ENCODE measurements at regions not wholly inside any gene's neighbourhood (a gene's known extent, or its start where the extent isn't known, plus 50 kb on each side); places are given as distances from the start of the nearest gene placed in this dataset.

GRCh38 chr9:106324591-106325280, 538.2 kb upstream of the ZNF462 start:
- TF ChIP-seq EZH2 (IDR thresholded peaks at IDR 0.05; ENCODE audit: low read length) (no peak), CTCF (optimal IDR thresholded peaks at IDR 0.05 in 1 of 3, IDR thresholded peaks at IDR 0.05 in 1 of 3, conservative IDR thresholded peaks at IDR 0.05 in 1 of 3; ENCODE audit: extremely low read depth in 1 of 3, insufficient read depth in 2 of 3, low read length in 3 of 3) (no peak)
- Histone ChIP-seq H3K4me1 (ENCODE audit: control insufficient read depth, extremely low read depth, insufficient read depth, low read length) (no peaks in the 10 kb centered on the region), H3K9me3 (ENCODE audit: control insufficient read depth, low read depth, low read length) (no peaks in the 10 kb centered on the region), H3K79me2 (ENCODE audit: control insufficient read depth, insufficient read depth, low read length) (no peaks in the 10 kb centered on the region), H3K4me3 (ENCODE audit: control insufficient read depth in 2 of 3, extremely low read depth in 1 of 3, insufficient read depth in 2 of 3, low read depth in 1 of 3, low read length in 3 of 3) (no peak overlapping the region), H2AFZ (ENCODE audit: control insufficient read depth, low read length) (no peak overlapping the region), H3K9me1 (ENCODE audit: control insufficient read depth, extremely low read depth, insufficient read depth, low read length) (no peaks in the 10 kb centered on the region), H3K27ac (ENCODE audit: control insufficient read depth, insufficient read depth, low read length) (no peak overlapping the region), H3K4me2 (ENCODE audit: control insufficient read depth, extremely low read depth, insufficient read depth, low read depth, low read length) (no peak overlapping the region), H4K20me1 (ENCODE audit: control insufficient read depth, extremely low read depth, insufficient read depth, low read length) (no peaks in the 10 kb centered on the region), H3K36me3 (ENCODE audit: control insufficient read depth in 2 of 2, extremely low read depth in 1 of 2, insufficient read depth in 2 of 2, low read length in 2 of 2) (no peaks in the 10 kb centered on the region), H3K27me3 (ENCODE audit: control insufficient read depth, extremely low read depth, insufficient read depth, low read length) (no peaks in the 10 kb centered on the region), H3K9ac (ENCODE audit: control insufficient read depth, extremely low read depth, insufficient read depth, low read length) (no peak overlapping the region)
- dilution Hi-C loops (cut with MboI; ENCODE audit: extremely low pct_ligation_motif_present, low sequenced_read_pairs) = no loop called here
- DNase-seq (ENCODE audit: low read depth, low spot score) (no peak), FAIRE-seq (no peak)

GRCh38 chr9:106326493-106326892, 536.5 kb upstream of the ZNF462 start:
- no peak for FAIRE-seq
- H3K79me2 ChIP-seq (ENCODE audit: control insufficient read depth, insufficient read depth, low read length) = no peaks in the 10 kb centered on the region
- no peaks in the 10 kb centered on the region for H3K27me3 ChIP-seq (ENCODE audit: control insufficient read depth, extremely low read depth, insufficient read depth, low read length)
- H3K4me2 ChIP-seq (ENCODE audit: control insufficient read depth, extremely low read depth, insufficient read depth, low read depth, low read length) = no peak overlapping the region
- no peak overlapping the region for H2AFZ ChIP-seq (ENCODE audit: control insufficient read depth, low read length)
- H4K20me1 ChIP-seq (ENCODE audit: control insufficient read depth, extremely low read depth, insufficient read depth, low read length) = no peaks in the 10 kb centered on the region
- no peak overlapping the region for H3K4me3 ChIP-seq (ENCODE audit: control insufficient read depth in 2 of 3, extremely low read depth in 1 of 3, insufficient read depth in 2 of 3, low read depth in 1 of 3, low read length in 3 of 3)
- DNase-seq (ENCODE audit: low read depth, low spot score) = no peak
- H3K27ac ChIP-seq (ENCODE audit: control insufficient read depth, insufficient read depth, low read length) = no peak overlapping the region
- no peaks in the 10 kb centered on the region for H3K36me3 ChIP-seq (ENCODE audit: control insufficient read depth in 2 of 2, extremely low read depth in 1 of 2, insufficient read depth in 2 of 2, low read length in 2 of 2)
- TF ChIP-seq CTCF (optimal IDR thresholded peaks at IDR 0.05 in 1 of 3, IDR thresholded peaks at IDR 0.05 in 1 of 3, conservative IDR thresholded peaks at IDR 0.05 in 1 of 3; ENCODE audit: extremely low read depth in 1 of 3, insufficient read depth in 2 of 3, low read length in 3 of 3) = no peak
- no peak for TF ChIP-seq EZH2 (IDR thresholded peaks at IDR 0.05; ENCODE audit: low read length)
- dilution Hi-C loops (cut with MboI; ENCODE audit: extremely low pct_ligation_motif_present, low sequenced_read_pairs) = no loop called here
- H3K9me3 ChIP-seq (ENCODE audit: control insufficient read depth, low read depth, low read length) = no peaks in the 10 kb centered on the region
- no peaks in the 10 kb centered on the region for H3K4me1 ChIP-seq (ENCODE audit: control insufficient read depth, extremely low read depth, insufficient read depth, low read length)
- no peaks in the 10 kb centered on the region for H3K9me1 ChIP-seq (ENCODE audit: control insufficient read depth, extremely low read depth, insufficient read depth, low read length)
- no peak overlapping the region for H3K9ac ChIP-seq (ENCODE audit: control insufficient read depth, extremely low read depth, insufficient read depth, low read length)
